GM18868 (cell line): ENCODE measurements at regions not wholly inside any gene's neighbourhood (a gene's known extent, or its start where the extent isn't known, plus 50 kb on each side); places are given as distances from the start of the nearest gene placed in this dataset.
"Not testable (repeated sequence)": the region's sequence is repeated elsewhere in the genome, so short reads cannot be mapped to it uniquely, and the experiment has no call there.

Experiments
- ATAC-seq: cut with Tn5 transposase; IDR thresholded peaks from one replicate; pipeline ENCODE4 v1.9.1; 2021; ENCODE audit warnings: mild to moderate bottlenecking, moderate library complexity; ENCODE audit not compliant: unreplicated experiment

DNA sequence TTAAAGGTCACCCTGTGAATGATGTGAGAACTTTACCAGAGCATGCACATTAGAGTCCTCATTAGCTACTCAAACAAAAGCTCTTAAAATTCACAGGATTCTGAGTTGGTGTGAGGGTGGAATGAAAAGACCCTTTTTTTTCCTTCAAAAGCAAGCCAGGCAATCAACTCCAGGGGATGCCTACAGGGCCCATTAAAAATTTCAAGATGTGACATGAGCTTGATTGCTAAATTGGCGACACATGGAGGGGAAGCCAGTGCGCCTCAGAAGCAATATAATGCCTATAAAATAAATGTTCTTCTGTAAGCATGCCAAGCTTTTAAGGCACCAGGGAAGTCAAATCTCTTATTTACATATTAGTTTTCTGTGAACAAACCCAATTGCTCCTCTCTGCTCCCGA lies 328.8 kb upstream of the SUCLG2 start:
- ATAC-seq, result no peak

DNA sequence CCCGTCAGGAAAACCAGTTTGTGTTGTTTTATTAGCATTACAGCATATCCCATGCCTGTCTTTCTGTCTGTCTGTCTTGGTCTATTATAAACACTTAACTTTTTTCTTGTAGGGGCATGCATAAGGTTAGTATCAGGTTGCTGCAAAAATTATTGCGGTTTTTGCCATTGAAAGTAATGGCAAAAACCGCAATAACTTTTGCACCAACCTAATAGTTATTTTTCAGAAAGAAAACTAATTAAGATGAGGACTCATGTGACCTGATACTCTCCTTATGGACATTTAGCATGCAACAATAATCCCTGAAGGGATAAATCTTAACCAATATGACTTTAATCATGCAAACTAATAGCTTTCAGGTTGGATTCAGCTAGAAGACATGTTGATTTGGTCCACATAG lies 326.7 kb upstream of the SUCLG2 start:
- ATAC-seq, result no peak

DNA sequence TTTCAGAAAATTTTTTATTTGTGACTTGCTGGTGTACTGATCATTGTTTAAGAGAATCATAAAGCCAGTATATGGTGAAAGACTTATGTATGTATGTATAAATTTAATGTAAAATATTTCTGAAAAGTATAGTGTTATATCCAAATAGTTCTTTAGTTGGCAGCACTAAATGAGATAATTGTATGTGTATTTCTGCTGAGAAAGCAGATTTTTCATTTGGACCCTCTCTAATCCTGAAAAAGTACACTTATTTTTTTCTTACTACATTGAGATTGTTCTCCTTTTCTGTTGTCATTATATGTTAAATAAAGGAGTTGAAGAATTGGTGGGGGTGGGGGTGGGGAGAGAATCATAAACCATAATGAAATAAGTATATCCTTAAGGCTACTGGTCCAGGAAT lies 324.9 kb upstream of the SUCLG2 start:
- ATAC-seq, result no peak

DNA sequence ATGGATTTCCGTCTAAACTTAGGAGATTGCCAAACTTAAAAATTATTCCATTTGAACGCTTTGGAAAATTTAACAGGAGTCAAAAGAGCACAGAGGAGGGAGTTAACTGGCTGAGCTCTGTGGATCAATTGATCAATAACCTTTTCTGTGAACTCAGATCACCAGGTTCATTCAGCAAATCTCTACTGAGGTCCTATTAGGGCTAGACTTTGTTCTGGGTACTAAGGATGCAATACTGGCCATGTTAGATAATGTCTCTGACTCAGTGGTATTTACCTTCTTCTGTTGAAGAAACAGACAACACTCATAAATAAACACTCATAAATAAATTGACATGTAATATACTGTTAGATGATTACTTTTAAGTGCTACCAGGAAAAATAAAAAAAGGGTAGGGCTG lies 323.4 kb upstream of the SUCLG2 start:
- no peak for ATAC-seq

DNA sequence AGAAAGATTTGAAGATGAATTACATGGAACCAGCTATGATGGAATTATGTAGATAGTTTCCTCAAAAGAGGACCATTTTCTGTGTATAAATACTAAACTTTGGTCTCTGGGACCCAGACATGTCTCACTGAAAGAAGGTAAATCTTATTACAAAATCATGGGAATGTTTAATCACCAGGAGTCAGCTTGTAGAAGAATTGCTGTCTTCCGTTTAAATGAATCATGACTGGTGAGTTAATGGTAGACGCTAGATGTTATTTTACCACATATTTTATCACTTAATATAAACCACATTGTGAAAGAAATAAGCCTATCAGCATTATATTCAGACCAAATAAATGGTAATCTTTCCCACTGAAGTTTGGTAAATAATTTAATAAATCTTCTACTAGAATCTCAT lies 322.3 kb upstream of the SUCLG2 start:
- ATAC-seq, result no peak

DNA sequence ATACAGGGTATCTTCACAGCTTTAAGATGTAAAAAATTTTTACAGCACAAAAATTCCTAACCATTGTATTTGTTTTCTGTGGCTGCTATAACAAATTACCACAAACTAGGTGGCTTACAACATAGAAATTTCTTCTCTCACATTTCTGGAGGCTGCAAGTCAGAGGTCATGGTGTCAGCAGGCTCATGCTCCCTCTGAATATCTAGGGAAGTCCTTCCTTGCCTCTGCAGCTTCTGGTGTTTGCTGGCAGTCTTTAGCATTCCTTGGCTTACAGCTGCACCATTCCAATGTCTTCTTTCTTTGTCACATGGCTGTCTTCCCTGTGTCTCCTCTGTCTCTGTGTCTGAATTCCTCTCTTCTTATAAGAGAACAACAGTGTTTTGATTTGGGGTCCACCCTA lies 310.2 kb upstream of the SUCLG2 start:
- no peak for ATAC-seq

DNA sequence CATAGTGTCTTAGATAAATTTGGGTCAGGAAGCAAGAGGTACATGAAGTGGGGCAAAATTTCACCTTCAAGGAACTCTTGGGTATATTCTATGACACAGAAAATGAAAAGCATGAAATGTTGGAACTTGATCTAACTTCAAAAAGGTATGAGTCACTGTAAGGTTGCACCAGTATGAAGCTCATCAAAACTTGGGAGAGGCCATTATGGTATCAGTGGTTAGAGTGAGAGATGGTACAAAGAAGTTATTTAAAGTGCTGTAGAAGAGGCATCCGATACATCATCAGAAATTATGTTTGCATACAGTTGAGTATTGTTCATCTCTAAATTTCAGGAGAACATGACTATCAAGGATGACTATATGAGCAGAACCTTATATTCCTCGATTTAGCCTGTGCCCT lies 302.9 kb upstream of the SUCLG2 start:
- no peak for ATAC-seq

DNA sequence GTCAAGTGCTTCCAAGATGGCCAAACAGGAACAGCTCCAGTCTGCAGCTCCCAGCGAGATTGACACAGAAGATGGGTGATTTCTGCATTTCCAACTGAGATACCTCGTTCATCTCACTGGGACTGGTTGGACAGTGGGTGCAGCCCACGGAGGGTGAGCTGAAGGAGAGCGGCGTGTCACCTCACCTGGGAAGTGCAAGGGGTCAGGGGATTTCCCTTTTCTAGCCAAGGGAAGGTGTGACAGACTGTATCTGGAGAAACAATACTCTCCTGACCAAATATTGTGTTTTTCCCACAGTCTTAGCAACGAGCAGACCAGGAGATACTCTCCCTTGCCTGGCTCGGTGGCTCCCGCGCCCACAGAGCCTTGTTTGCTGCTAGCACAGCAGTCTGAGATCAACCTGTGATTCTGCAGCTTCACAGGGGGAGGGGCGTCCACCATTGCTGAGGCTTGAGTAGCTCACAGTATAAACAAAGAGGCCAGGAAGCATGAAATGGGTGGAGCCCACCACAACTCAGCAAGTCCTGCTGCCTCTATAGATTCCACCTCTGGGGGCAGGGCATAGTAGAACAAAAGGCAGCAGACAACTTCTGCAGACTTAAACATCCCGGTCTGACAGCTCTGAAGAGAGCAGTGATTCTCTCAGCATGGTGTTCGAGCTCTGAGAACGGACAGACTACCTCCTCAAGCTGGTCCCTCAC lies 293.5 kb upstream of the SUCLG2 start:
- ATAC-seq, result no peak

DNA sequence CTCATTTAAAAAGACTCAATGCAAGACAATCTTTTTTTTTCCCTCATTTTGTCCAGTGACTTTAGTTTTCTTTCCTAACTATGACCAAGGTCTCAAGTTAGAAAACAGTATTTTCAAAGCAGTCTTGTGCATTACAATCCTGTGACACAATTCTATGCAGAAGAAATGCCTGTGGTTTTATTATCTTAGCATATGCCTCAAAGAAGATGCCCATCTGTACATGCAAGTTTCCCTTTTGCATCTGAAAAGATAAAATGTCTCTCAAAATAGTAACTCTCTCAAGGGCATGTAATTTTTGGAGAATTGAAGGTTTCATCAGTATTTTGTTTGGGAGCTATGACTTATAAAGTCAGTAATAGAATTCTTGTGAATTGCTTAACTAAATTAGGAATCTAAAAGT lies 292.0 kb upstream of the SUCLG2 start:
- ATAC-seq, result no peak

DNA sequence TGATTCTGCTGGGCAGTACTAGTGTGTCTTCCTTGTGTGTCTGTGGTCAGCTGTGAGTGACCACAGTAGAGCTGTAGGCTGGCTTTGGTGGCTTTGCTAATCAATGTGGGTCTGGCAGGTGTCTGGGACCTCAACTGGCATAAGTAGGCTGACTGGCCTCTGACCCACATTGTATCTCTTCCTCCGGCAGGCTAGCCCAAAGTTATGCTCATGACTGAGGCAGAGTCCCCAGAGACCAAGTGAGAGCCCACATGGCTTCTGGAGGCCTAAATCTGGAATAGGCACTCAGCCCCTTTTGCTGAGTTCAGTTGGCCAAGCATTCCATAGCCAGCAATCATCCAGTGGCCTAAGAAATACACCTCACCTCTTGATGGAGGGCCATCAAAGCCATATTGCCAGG lies 289.1 kb upstream of the SUCLG2 start:
- ATAC-seq, result no peak

DNA sequence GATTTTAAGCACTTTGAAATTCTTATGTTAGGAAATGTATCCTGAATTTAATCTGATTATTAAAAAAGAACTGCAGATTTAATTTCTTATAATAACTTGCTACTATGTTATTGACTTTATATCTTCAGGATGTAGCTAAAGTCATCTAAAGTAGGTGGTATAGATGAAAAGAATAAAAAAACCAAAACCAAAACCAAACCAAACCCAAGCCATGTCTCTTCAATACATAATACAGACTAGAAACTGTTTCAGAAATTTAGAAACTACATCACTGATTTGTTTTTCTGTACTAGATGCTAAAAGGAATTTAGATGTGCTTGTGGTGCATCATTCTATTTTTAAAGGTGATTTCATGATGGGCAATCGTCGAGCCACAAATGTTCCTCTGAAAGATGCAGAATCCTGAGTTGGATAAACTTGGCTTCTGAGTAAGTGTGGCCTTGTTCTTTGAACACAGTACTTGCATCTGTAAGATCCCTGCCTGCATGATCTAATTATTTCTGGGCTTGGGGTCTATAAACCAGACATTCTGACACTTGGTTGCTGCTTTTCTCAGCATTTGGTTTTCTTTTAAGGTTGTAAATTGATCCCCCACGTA lies 287.1 kb upstream of the SUCLG2 start:
- ATAC-seq, result no peak

DNA sequence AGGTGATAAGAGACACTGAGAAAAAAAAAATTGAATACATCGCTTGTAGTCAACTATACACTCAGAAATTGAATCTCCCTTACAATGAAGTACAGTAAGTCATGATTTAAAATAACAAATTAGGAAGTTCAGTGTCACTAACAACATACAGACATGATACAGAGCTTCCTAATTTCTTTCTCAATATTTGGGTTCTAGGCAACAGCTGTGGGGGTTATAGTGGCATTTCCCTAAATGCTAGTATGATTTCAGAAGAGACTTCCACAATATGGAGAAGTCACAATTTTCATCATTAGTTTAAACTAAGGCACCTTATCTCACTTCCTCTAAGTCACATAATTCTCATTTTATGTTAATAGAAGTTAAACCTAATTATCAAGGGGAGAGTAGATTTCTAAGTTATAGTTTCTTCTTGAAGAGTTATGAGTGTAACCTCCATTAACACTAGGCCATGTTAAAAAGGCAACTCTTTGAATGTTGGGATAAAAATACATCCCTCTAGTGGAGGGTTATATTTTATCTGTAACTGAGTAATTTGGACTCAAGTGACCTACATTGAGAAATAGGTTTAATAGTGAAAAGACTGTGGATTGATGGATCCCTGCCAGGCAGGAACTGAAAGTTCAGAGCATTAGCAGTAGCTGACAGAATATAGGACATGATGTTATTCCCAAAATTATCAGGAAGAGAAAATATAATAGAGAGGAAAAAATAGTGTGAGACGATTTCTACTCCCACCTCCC lies 286.0 kb upstream of the SUCLG2 start:
- ATAC-seq, result no peak

DNA sequence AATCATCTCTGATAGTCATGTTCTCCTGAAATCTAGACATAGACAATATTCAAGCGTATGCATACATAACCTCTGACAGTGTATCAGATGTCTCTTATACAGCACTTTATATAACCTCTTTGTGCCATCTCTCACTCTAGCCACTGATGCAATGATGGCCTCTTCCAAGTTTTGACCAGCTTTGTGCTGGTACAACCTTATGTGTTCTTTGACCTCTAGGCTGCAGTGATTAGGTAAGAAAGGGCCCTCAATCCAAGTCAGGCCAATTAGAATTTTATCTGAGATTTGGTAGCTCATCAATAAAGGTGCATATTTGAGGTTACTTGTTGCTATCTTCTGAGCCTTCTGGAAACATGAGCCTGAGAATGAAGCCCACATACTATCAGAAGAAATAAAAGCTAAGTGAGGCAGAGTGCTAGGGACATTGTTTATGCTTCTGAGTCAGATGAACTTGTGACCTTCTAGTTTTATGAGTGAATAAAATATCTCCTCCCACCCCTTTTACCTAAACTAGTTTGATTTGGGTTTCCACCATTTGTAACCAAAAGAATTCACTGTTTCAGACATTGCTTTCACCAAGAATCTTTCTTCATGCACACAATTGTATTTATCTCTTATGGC lies 283.2 kb upstream of the SUCLG2 start:
- no peak for ATAC-seq

DNA sequence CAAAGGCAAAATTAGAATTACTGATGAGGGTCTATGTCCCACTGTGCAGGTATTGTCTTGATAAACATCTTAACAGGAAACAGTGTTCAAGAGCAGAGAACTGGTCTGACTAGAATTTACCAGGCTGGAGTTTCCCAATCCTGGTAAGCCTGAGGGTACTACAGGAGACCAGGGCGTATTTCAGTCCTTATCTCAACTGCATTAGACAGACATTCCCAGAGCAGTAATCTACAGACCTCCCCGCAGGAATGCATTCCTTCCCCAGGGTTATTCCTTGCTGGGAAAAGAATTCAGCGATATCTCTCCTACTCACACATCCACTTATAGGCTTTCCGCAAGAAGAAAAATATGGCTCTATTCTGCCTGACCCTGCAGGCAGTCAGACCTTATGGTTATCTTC lies 276.0 kb upstream of the SUCLG2 start:
- not testable (repeated sequence) for ATAC-seq

DNA sequence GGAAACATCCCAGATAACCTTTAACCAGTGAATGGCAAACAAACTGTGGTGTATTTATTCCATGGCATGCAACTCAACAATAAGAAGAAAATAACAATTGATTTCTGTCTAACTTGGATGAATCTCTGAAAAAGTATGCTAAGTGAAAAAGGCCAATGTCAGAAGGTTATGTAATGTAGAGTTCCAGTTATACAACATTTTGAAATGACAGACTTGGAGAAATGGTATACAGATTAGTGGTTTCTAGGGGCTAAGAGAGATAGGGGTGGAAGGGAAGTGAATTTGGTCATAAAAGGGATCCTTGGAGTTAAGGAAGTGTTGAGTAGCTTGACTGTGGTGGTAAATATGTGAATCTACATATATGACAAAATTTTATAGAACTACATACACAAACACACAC lies 269.4 kb upstream of the SUCLG2 start:
- no peak for ATAC-seq

DNA sequence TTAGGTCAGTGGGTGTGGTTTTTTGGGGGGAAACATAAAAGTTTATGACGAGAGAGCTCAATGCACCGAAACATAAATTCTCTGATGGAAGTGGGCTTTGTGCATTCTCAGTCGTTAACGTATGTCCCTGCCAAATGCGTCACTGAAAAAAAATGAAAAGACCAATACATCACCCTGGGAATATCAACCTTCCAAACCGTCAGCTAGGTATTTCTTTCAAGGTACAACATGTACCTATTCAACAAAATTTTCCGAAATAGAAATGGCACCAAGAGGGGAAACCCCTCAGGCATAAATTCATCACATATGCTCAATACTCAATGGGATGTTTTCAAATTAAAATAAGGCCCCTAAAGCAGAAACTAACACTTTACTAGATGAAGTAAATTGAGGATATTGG lies 266.6 kb upstream of the SUCLG2 start:
- no peak for ATAC-seq

DNA sequence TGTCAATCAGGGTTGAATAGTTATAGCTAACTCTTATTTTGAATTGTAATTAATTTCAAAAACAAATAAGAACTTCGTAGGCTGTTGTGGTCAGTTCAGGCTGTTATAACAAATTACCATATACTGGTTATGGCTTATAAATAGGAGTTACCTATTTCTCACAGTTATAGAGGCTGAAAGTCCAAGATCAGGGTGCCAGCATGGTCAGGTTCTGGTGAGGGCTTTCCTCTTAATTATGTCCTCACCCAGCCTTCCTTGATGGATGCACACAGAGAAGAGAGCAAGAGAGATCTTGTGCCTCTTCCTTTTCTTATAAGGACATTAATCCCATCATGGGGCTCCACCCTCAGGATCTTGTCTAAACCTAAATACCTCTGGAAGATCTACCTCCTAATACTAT lies 265.9 kb upstream of the SUCLG2 start:
- ATAC-seq, result no peak

DNA sequence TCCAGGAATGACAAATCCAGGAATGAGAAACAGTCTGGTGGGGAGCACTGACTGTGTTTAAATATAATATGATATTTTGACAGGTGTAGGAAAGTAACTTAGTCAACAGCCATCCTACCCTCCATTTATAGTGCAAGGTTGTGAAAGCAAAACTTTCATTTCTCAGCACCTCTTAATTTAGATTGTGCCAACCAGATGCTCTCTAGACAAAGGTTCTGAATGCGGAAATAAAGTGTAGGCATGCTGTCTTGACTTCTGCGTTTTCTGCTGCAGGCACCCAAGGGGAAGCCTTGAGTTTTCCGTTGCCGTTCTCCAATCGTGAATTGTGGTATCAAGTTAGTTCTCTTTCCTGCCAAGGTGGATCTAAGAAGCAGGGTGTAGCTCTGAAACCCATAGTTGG lies 261.9 kb upstream of the SUCLG2 start:
- no peak for ATAC-seq

DNA sequence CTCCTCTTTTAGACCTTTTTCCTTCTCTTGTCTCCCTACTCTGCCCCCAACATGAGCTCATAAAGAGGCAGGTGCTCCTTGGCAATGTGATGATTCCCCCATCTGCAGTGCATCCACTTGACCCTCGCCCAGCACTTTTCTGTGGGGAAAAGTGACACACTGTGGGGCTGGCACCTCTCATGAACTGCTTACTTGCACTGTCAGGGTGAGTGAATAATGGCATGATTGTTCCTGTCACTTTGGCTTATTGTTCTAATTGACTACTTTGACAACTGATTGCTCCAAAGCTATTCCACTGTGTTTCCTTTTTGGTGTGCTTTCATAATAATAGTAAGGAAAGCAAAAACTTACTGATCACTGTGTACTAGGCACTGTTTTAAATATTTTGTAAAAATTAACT lies 253.3 kb upstream of the SUCLG2 start:
- ATAC-seq, result no peak

DNA sequence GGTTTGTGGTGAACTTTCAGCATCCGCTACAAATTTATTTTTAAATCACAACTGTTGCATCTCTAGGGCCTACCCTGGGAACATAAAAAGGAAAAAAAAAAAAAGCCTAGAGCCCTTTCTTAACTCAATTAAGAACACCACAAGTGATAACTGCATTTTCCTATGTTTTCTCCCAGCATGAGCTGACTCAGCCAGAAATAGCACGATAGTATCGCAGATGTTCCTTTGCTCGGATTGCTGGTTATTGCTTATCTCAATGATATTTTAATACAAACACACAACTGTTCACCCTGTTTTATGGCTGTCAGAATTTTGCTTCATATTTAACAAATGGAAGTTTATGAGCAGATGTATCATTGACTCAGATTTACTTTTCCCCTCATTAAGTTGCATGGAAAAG lies 251.8 kb upstream of the SUCLG2 start:
- ATAC-seq, result no peak

DNA sequence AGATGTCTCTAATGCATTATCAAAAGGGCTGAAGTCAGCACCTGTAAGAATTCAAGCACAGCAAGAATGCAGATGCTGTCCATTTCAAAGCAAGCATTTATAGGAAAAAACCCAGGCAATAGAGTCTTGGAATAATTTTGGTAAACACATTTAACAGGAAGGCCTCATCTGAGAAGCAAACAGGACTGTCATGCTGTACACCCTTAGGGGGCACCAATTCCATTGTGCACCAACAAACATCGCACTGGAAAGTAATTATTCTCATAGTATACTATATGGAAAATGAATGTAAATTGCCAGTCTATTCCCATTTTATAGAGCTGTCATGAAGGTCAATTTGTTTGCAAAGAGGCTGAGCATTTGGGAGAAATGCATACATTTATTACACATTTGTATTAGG lies 247.3 kb upstream of the SUCLG2 start:
- ATAC-seq, result no peak

DNA sequence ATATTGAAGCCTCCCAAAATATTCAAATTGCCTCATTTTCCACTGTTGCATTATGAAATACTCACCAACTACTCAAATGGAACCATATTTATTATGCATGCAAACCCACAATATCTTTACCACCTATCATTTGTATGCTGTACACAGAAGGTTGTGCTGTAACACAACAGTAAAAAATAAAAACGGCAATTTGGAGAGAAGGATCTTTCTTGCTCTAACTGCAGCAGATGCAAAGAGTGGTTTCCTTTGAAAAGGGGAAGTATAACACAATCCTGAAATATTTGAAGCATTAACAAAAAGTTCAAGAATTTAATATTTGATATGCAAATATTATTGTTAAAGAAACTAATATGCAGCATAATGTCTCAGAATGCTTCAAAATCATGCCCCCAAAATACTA lies 244.5 kb upstream of the SUCLG2 start:
- ATAC-seq, result no peak
